VCaP (cell line): ENCODE measurements at regions not wholly inside any gene's neighbourhood (a gene's known extent, or its start where the extent isn't known, plus 50 kb on each side); places are given as distances from the start of the nearest gene placed in this dataset.

ENCODE experiments used
- H3K27ac ChIP-seq: fragments of 450-650 bp; 2 replicates; pipeline ENCODE4 v1.5.1; 2017
- CTCF ChIP-seq: fragments of 450-650 bp; conservative IDR thresholded peaks from 2 replicates; pipeline ENCODE4 v1.5.1; 2017; ENCODE audit warnings: mild to moderate bottlenecking, moderate library complexity

- no peak for TF ChIP-seq CTCF
- H3K27ac ChIP-seq = no peak overlapping the region
Observed at GRCh38 chr3:72519946-72520604, 328.2 kb downstream of the SHQ1 start.

- no peak overlapping the region for H3K27ac ChIP-seq
- TF ChIP-seq CTCF = no peak
Observed at GRCh38 chr3:72517921-72518424, 330.3 kb downstream of the SHQ1 start.

GRCh38 chr3:72517336-72517735, 330.9 kb downstream of the SHQ1 start:
- TF ChIP-seq CTCF = no peak
- H3K27ac ChIP-seq = no peak overlapping the region

- no peak overlapping the region for H3K27ac ChIP-seq
- TF ChIP-seq CTCF = no peak
Observed at GRCh38 chr3:72516361-72516760, 331.9 kb downstream of the SHQ1 start.

- H3K27ac ChIP-seq = no peak overlapping the region
- no peak for TF ChIP-seq CTCF
Observed at GRCh38 chr3:72515941-72516340, 332.3 kb downstream of the SHQ1 start.

- no peak for TF ChIP-seq CTCF
- no peak overlapping the region for H3K27ac ChIP-seq
Observed at GRCh38 chr3:72515281-72515680, 333.0 kb downstream of the SHQ1 start.

GRCh38 chr3:72510247-72510646, 338.0 kb downstream of the SHQ1 start:
- no peak overlapping the region for H3K27ac ChIP-seq
- TF ChIP-seq CTCF = no peak
